ENCODE measurements at regions not wholly inside any gene's neighbourhood (a gene's known extent, or its start where the extent isn't known, plus 50 kb on each side); places are given as distances from the start of the nearest gene placed in this dataset.
"Not testable (repeated sequence)": the region's sequence is repeated elsewhere in the genome, so short reads cannot be mapped to it uniquely, and the experiment has no call there.

DNA sequence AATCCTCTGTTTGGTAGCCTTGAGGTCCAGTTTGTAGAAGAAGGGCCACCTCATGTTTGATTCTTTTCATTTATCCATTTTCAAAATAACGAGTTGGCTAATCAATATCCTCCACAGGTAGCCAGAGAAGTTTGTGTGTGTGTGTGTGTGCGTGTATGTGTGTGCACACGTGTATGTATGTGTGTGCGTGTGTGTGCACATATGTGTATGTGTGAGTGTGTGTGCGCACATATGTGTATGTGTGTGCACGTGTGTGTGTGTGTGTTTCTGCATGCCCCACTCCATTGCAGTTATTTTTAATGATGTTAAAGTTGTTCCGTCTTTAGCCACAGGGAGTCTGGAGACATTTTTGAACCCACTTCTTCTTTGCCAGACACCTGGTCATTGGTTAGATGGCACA lies 112.8 kb upstream of the PRKCQ start:
- no peak for DNase-seq
- H3K27ac ChIP-seq (ENCODE audit: insufficient read depth, low read length, poor library complexity, severe bottlenecking) = no peak overlapping the region
- H3K4me3 ChIP-seq (ENCODE audit: insufficient read depth, low read depth, low read length, poor library complexity, severe bottlenecking) = no peak overlapping the region
- no peaks in the 10 kb centered on the region for H3K9me3 ChIP-seq (ENCODE audit: control insufficient read depth, low read length)
- H3K4me1 ChIP-seq (ENCODE audit: control insufficient read depth, insufficient read depth, low read length, poor library complexity, severe bottlenecking) = no peaks in the 10 kb centered on the region
- H3K36me3 ChIP-seq (ENCODE audit: control insufficient read depth, insufficient read depth, low read length) = no peaks in the 10 kb centered on the region
- no peaks in the 10 kb centered on the region for H3K27me3 ChIP-seq (replicated peaks; ENCODE audit: control insufficient read depth, insufficient read depth, low read length, poor library complexity, severe bottlenecking)

GRCh38 chr10:6692103-6692502 lies 112.0 kb upstream of the PRKCQ start:
- H3K9me3 ChIP-seq (ENCODE audit: control insufficient read depth, low read length) = no peaks in the 10 kb centered on the region
- no peaks in the 10 kb centered on the region for H3K4me1 ChIP-seq (ENCODE audit: control insufficient read depth, insufficient read depth, low read length, poor library complexity, severe bottlenecking)
- no peaks in the 10 kb centered on the region for H3K36me3 ChIP-seq (ENCODE audit: control insufficient read depth, insufficient read depth, low read length)
- DNase-seq = no peak
- H3K27ac ChIP-seq (ENCODE audit: insufficient read depth, low read length, poor library complexity, severe bottlenecking) = no peak overlapping the region
- H3K27me3 ChIP-seq (replicated peaks; ENCODE audit: control insufficient read depth, insufficient read depth, low read length, poor library complexity, severe bottlenecking) = no peaks in the 10 kb centered on the region
- H3K4me3 ChIP-seq (ENCODE audit: insufficient read depth, low read depth, low read length, poor library complexity, severe bottlenecking) = no peak overlapping the region

DNA sequence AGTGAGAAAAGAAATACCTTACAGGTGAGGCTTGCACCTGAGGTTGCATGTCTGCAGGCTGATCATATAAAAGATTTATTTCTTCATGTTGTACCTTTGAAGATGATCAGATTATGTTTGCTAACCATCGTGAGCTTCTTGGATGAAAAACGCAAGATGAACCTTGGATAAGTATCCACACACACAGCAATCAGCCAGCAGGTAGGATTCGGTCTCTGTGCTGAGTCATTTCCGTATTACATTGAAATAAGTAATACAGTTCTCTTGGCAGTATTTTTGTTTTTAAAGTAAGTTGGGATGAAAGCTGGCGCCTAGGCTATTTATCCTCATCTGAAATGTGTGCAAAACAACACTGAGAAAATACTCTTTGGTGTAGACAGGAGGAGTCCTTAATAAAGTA lies 109.0 kb upstream of the PRKCQ start:
- no peak for DNase-seq
- no peak overlapping the region for H3K4me3 ChIP-seq (ENCODE audit: insufficient read depth, low read depth, low read length, poor library complexity, severe bottlenecking)

GRCh38 chr10:6680735-6681134 lies 100.7 kb upstream of the PRKCQ start:
- Histone ChIP-seq H3K27ac (ENCODE audit: insufficient read depth, low read length, poor library complexity, severe bottlenecking) (no peak overlapping the region), H3K27me3 (replicated peaks; ENCODE audit: control insufficient read depth, insufficient read depth, low read length, poor library complexity, severe bottlenecking) (no peaks in the 10 kb centered on the region), H3K9me3 (ENCODE audit: control insufficient read depth, low read length) (no peaks in the 10 kb centered on the region), H3K36me3 (ENCODE audit: control insufficient read depth, insufficient read depth, low read length) (no peaks in the 10 kb centered on the region), H3K4me1 (ENCODE audit: control insufficient read depth, insufficient read depth, low read length, poor library complexity, severe bottlenecking) (no peaks in the 10 kb centered on the region), H3K4me3 (ENCODE audit: insufficient read depth, low read depth, low read length, poor library complexity, severe bottlenecking) (no peak overlapping the region)
- no peak for DNase-seq

More for the DNA sequence above, 109.0 kb upstream of the PRKCQ start:
- Histone ChIP-seq H3K36me3 (ENCODE audit: control insufficient read depth, insufficient read depth, low read length) (no peaks in the 10 kb centered on the region), H3K27me3 (replicated peaks; ENCODE audit: control insufficient read depth, insufficient read depth, low read length, poor library complexity, severe bottlenecking) (no peaks in the 10 kb centered on the region), H3K9me3 (ENCODE audit: control insufficient read depth, low read length) (no peaks in the 10 kb centered on the region), H3K4me1 (ENCODE audit: control insufficient read depth, insufficient read depth, low read length, poor library complexity, severe bottlenecking) (no peaks in the 10 kb centered on the region), H3K27ac (ENCODE audit: insufficient read depth, low read length, poor library complexity, severe bottlenecking) (no peak overlapping the region)

- Histone ChIP-seq H3K36me3 (ENCODE audit: control insufficient read depth, insufficient read depth, low read length) (no peaks in the 10 kb centered on the region), H3K27me3 (replicated peaks; ENCODE audit: control insufficient read depth, insufficient read depth, low read length, poor library complexity, severe bottlenecking) (no peaks in the 10 kb centered on the region), H3K4me1 (ENCODE audit: control insufficient read depth, insufficient read depth, low read length, poor library complexity, severe bottlenecking) (no peaks in the 10 kb centered on the region), H3K9me3 (ENCODE audit: control insufficient read depth, low read length) (no peaks in the 10 kb centered on the region), H3K4me3 (ENCODE audit: insufficient read depth, low read depth, low read length, poor library complexity, severe bottlenecking) (no peak overlapping the region), H3K27ac (ENCODE audit: insufficient read depth, low read length, poor library complexity, severe bottlenecking) (no peak overlapping the region)
- DNase-seq = no peak
These were observed 98.9 kb upstream of the PRKCQ start for GRCh38 chr10:6678956-6679355.

GRCh38 chr10:6678211-6678803 lies 98.2 kb upstream of the PRKCQ start:
- Histone ChIP-seq H3K4me3 (ENCODE audit: insufficient read depth, low read depth, low read length, poor library complexity, severe bottlenecking) (no peak overlapping the region), H3K27ac (ENCODE audit: insufficient read depth, low read length, poor library complexity, severe bottlenecking) (no peak overlapping the region), H3K4me1 (ENCODE audit: control insufficient read depth, insufficient read depth, low read length, poor library complexity, severe bottlenecking) (no peaks in the 10 kb centered on the region), H3K9me3 (ENCODE audit: control insufficient read depth, low read length) (no peaks in the 10 kb centered on the region), H3K27me3 (replicated peaks; ENCODE audit: control insufficient read depth, insufficient read depth, low read length, poor library complexity, severe bottlenecking) (no peaks in the 10 kb centered on the region), H3K36me3 (ENCODE audit: control insufficient read depth, insufficient read depth, low read length) (no peaks in the 10 kb centered on the region)
- DNase-seq = peak; percentile 26 to 58 (median 33)

GRCh38 chr10:6677129-6677528 lies 97.1 kb upstream of the PRKCQ start:
- not testable (repeated sequence) for H3K4me1 ChIP-seq (ENCODE audit: control insufficient read depth, insufficient read depth, low read length, poor library complexity, severe bottlenecking); H3K27me3 ChIP-seq (replicated peaks; ENCODE audit: control insufficient read depth, insufficient read depth, low read length, poor library complexity, severe bottlenecking); DNase-seq; H3K36me3 ChIP-seq (ENCODE audit: control insufficient read depth, insufficient read depth, low read length); H3K9me3 ChIP-seq (ENCODE audit: control insufficient read depth, low read length); H3K4me3 ChIP-seq (ENCODE audit: insufficient read depth, low read depth, low read length, poor library complexity, severe bottlenecking); H3K27ac ChIP-seq (ENCODE audit: insufficient read depth, low read length, poor library complexity, severe bottlenecking)

DNA sequence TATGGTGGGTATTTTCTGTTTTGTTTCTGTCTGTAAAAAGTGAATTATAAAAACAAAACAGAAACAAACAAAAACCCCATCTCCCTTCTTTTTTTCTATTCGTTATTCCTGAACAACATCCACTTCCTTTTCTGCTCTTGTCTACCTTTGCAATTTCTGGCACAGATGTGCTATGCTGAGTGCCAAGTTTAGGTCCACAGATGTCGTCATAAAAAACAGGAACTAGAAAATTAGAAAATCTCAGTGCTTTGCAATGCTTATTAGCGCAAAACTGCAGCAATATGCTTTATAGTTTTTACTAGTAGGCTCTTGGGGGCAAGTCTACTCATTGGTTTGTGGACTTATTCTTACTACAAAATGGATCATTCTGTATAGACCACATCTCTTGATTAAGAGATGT lies 94.2 kb upstream of the PRKCQ start:
- H3K27me3 ChIP-seq (replicated peaks; ENCODE audit: control insufficient read depth, insufficient read depth, low read length, poor library complexity, severe bottlenecking) = no peaks in the 10 kb centered on the region
- H3K4me3 ChIP-seq (ENCODE audit: insufficient read depth, low read depth, low read length, poor library complexity, severe bottlenecking) = no peak overlapping the region
- no peaks in the 10 kb centered on the region for H3K36me3 ChIP-seq (ENCODE audit: control insufficient read depth, insufficient read depth, low read length)
- H3K4me1 ChIP-seq (ENCODE audit: control insufficient read depth, insufficient read depth, low read length, poor library complexity, severe bottlenecking) = no peaks in the 10 kb centered on the region
- no peak overlapping the region for H3K27ac ChIP-seq (ENCODE audit: insufficient read depth, low read length, poor library complexity, severe bottlenecking)
- H3K9me3 ChIP-seq (ENCODE audit: control insufficient read depth, low read length) = no peaks in the 10 kb centered on the region
- no peak for DNase-seq

DNA sequence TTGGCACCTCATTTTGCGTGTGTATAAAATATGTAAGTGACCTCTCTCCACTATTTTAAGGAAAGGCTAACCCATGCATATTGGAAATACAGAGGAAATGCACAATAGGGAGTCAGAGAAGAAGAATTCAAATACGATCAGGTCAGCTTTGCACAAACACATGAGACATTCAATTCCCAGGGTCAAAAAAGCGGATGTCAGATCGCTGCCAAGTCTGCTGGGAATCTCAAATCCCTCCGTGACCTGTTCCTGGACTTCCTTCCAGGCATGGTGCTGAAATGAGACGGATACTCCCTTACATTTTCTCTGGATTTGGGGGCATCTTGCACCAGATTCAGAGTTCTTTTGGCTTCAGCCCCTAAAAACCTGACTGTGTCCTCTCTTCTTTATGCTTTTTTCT lies 91.9 kb upstream of the PRKCQ start:
- no peaks in the 10 kb centered on the region for H3K27me3 ChIP-seq (replicated peaks; ENCODE audit: control insufficient read depth, insufficient read depth, low read length, poor library complexity, severe bottlenecking)
- H3K4me1 ChIP-seq (ENCODE audit: control insufficient read depth, insufficient read depth, low read length, poor library complexity, severe bottlenecking) = no peaks in the 10 kb centered on the region
- no peaks in the 10 kb centered on the region for H3K9me3 ChIP-seq (ENCODE audit: control insufficient read depth, low read length)
- no peaks in the 10 kb centered on the region for H3K36me3 ChIP-seq (ENCODE audit: control insufficient read depth, insufficient read depth, low read length)
- H3K27ac ChIP-seq (ENCODE audit: insufficient read depth, low read length, poor library complexity, severe bottlenecking) = no peak overlapping the region
- H3K4me3 ChIP-seq (ENCODE audit: insufficient read depth, low read depth, low read length, poor library complexity, severe bottlenecking) = no peak overlapping the region
- DNase-seq = no peak

- no peaks in the 10 kb centered on the region for H3K27me3 ChIP-seq (replicated peaks; ENCODE audit: control insufficient read depth, insufficient read depth, low read length, poor library complexity, severe bottlenecking)
- H3K4me3 ChIP-seq (ENCODE audit: insufficient read depth, low read depth, low read length, poor library complexity, severe bottlenecking) = no peak overlapping the region
- DNase-seq = no peak
- no peaks in the 10 kb centered on the region for H3K9me3 ChIP-seq (ENCODE audit: control insufficient read depth, low read length)
- no peak overlapping the region for H3K27ac ChIP-seq (ENCODE audit: insufficient read depth, low read length, poor library complexity, severe bottlenecking)
- H3K36me3 ChIP-seq (ENCODE audit: control insufficient read depth, insufficient read depth, low read length) = no peaks in the 10 kb centered on the region
- peaks cover 7% of the 10 kb centered on the region for H3K4me1 ChIP-seq (ENCODE audit: control insufficient read depth, insufficient read depth, low read length, poor library complexity, severe bottlenecking)
These were observed 89.3 kb upstream of the PRKCQ start for GRCh38 chr10:6669269-6669859.

All from effector memory CD4-positive, alpha-beta T cell (primary cell).